ENCODE measurements at regions not wholly inside any gene's neighbourhood (a gene's known extent, or its start where the extent isn't known, plus 50 kb on each side); places are given as distances from the start of the nearest gene placed in this dataset.

DNA sequence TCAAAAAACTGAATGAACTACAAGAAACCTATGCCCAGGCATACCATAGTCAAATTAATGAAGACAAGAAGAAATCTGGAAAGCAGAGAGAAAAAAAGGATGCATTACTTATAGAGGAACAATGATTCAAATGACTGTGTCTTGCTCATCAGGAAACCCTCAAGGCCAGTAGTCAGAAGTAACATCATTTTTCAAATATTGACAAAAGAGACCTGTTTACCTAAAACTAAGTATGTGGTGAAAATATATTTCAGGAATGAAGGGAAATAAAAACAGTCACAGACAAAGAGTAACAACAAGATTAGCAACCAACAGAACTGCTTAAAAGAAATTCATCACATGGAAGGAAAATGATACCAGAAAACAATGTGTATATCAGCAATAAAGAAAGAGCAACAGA lies 128.4 kb downstream of the ALOX5 start:
- TF ChIP-seq, protein P1, sequence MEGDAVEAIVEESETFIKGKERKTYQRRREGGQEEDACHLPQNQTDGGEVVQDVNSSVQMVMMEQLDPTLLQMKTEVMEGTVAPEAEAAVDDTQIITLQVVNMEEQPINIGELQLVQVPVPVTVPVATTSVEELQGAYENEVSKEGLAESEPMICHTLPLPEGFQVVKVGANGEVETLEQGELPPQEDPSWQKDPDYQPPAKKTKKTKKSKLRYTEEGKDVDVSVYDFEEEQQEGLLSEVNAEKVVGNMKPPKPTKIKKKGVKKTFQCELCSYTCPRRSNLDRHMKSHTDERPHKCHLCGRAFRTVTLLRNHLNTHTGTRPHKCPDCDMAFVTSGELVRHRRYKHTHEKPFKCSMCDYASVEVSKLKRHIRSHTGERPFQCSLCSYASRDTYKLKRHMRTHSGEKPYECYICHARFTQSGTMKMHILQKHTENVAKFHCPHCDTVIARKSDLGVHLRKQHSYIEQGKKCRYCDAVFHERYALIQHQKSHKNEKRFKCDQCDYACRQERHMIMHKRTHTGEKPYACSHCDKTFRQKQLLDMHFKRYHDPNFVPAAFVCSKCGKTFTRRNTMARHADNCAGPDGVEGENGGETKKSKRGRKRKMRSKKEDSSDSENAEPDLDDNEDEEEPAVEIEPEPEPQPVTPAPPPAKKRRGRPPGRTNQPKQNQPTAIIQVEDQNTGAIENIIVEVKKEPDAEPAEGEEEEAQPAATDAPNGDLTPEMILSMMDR (IDR thresholded peaks at IDR 0.05; ENCODE audit: insufficient read depth, low read depth, low read length): no peak
- DNase-seq (ENCODE audit: low read depth): peak; percentile 7
- no peak overlapping the region for H3K4me3 ChIP-seq (ENCODE audit: low read depth, low read length)

DNA sequence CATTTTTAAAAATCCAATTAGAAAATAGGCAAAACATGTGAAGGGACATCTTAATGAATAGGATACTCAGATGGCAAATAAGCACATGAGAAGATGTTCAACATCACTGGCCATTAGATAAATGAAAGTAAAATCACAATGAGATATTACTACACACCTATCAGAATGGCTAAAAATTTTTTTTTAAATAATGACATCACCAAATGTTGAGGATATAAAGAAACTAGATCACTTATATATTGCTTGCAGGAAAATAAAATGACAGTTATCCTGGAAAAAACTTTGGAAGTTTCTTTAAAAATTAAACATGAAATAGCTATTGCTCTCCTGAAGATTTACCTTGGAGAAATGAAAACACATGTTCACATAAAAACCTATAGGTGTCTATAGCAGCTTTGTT lies 127.8 kb downstream of the ALOX5 start:
- TF ChIP-seq, protein P1 (IDR thresholded peaks at IDR 0.05; ENCODE audit: insufficient read depth, low read depth, low read length): no peak
- no peak for DNase-seq (ENCODE audit: low read depth)
- H3K4me3 ChIP-seq (ENCODE audit: low read depth, low read length): no peak overlapping the region

DNA sequence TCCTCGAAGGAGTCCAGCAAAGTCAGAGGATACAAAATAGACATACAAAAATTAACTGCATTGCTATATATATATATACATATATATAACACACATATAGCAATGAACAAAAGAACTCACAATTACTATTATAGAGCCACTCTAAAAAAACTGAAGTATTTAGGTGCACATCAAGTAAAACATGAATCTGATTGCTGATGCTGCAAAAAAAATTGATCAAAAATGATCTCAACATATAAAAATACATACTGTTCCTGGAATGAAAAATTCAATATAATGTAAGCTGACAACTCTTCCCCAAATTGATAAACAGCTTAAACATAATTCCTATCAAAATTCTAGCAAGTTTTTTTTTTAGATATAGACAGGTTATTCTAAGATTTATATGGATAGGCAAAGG lies 126.8 kb downstream of the ALOX5 start:
- H3K4me3 ChIP-seq (ENCODE audit: low read depth, low read length): no peak overlapping the region
- DNase-seq (ENCODE audit: low read depth): no peak
- TF ChIP-seq, protein P1 (IDR thresholded peaks at IDR 0.05; ENCODE audit: insufficient read depth, low read depth, low read length): no peak

DNA sequence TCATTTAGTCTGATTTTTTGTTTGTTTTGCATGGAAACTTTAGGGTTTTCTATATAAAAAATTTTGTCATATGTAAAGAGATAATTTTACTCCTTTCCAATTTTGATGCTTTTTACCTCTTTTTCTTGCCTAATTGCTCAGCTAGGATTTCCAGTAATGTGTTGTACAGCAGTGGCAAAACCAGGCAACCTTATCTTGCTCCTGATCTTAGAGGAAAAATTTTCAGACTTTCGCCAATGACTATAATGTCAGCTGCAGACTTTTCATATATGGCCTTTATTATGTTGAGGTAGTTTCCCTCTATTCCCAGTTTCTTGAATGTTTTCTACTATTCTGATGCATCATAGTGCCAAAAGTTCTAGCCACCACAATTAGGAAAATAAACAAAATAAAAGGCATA lies 126.3 kb downstream of the ALOX5 start:
- no peak overlapping the region for H3K4me3 ChIP-seq (ENCODE audit: low read depth, low read length)
- DNase-seq (ENCODE audit: low read depth): no peak
- TF ChIP-seq, protein P1 (IDR thresholded peaks at IDR 0.05; ENCODE audit: insufficient read depth, low read depth, low read length): no peak

DNA sequence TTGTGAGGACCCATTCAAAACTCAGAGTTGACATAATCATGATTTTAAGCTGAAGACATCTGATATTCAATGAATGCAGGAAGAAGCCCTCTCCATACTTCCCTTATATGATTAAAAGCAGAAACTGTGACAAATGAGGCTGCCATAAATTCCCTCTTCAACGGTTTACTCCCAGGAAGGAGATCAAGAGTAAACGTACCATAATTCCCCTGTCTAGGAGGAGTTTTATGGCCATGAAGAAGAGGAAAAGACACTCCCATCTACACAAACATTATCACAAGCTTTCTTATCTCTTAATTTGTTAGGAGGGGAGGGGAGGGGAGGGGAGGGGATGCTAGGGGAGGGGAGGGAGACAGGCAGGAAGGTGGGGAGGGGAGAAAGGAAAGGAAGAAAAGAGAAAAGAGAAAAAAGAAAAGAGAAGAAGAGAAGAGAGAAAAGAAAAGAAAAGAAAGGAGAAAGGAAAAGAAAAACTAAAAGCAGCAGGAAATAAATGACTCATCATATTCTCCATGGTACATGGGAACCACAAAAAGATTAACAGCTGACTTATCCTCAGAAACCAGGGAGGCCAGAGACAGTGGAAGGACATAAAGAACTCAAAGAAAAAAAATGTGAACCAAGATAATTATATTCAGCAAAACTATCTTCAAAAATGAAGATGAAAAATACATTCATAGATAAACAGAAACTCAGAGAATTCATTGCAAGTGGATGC lies 121.6 kb downstream of the ALOX5 start:
- no peak for DNase-seq (ENCODE audit: low read depth)

More for the DNA sequence above, 121.6 kb downstream of the ALOX5 start:
- TF ChIP-seq, protein P1 (IDR thresholded peaks at IDR 0.05; ENCODE audit: insufficient read depth, low read depth, low read length): no peak
- H3K4me3 ChIP-seq (ENCODE audit: low read depth, low read length): no peak overlapping the region
